Naive B cell (primary cell): ENCODE measurements at regions not wholly inside any gene's neighbourhood (a gene's known extent, or its start where the extent isn't known, plus 50 kb on each side); places are given as distances from the start of the nearest gene placed in this dataset.
"Not testable (repeated sequence)": the region's sequence is repeated elsewhere in the genome, so short reads cannot be mapped to it uniquely, and the experiment has no call there.

Source experiments
- ATAC-seq, 2 donors: fragments of 150-1000 bp; cut with Tn5 transposase; 2 replicates each; pipeline ENCODE4 v1.10.0; 2021; ENCODE audit warnings: low read depth in 2 of 2, mild to moderate bottlenecking in 2 of 2, moderate library complexity in 2 of 2
- DNase-seq: peaks from one replicate; pipeline ENCODE4 v3.0.0; 2022
- H3K27ac Mint-ChIP-seq, 6 donors: one replicate each; pipeline ENCODE4 v1.8.0; 2020 to 2022; ENCODE audit warnings: mild to moderate bottlenecking in 6 of 6, mixed read lengths in 6 of 6, moderate library complexity in 5 of 6, inconsistent platforms in 2 of 6
- H3K27me3 Mint-ChIP-seq, 3 donors: one replicate each; pipeline ENCODE4 v1.8.0; 2021 to 2022; ENCODE audit warnings: mixed read lengths in 3 of 3, mild to moderate bottlenecking in 1 of 3
- H3K36me3 Mint-ChIP-seq, 2 donors: one replicate each; pipeline ENCODE4 v1.8.0; 2020 to 2022; ENCODE audit warnings: mixed read lengths in 2 of 2, inconsistent platforms in 1 of 2, mild to moderate bottlenecking in 1 of 2
- H3K4me1 Mint-ChIP-seq, 3 donors: one replicate each; pipeline ENCODE4 v1.8.0; 2020 to 2022; ENCODE audit warnings: mixed read lengths in 3 of 3, inconsistent platforms in 1 of 3, mild to moderate bottlenecking in 1 of 3, moderate library complexity in 1 of 3
- H3K4me3 Mint-ChIP-seq, 8 donors: one replicate each; pipeline ENCODE4 v1.8.0; 2020 to 2022; ENCODE audit warnings: mild to moderate bottlenecking in 8 of 8, mixed read lengths in 8 of 8, moderate library complexity in 8 of 8, inconsistent platforms in 2 of 8
- H3K9me3 Mint-ChIP-seq, 7 donors: one replicate each; pipeline ENCODE4 v1.8.0; 2020 to 2022; ENCODE audit warnings: mixed read lengths in 7 of 7, mild to moderate bottlenecking in 5 of 7, inconsistent platforms in 2 of 7, moderate library complexity in 1 of 7

GRCh38 chr6:74574794-74575193, 631.1 kb downstream of the COL12A1 start:
- no peak overlapping the region for H3K27ac Mint-ChIP-seq
- H3K4me3 Mint-ChIP-seq: no peak overlapping the region
- no peaks in the 10 kb centered on the region for H3K4me1 Mint-ChIP-seq
- ATAC-seq: no peak
- DNase-seq: no peak
- H3K36me3 Mint-ChIP-seq: no peaks in the 10 kb centered on the region
- no peaks in the 10 kb centered on the region for H3K9me3 Mint-ChIP-seq
- no peaks in the 10 kb centered on the region for H3K27me3 Mint-ChIP-seq

- ATAC-seq (no peak), DNase-seq (no peak)
- Mint-ChIP-seq H3K27ac (no peak overlapping the region), H3K4me3 (no peak overlapping the region), H3K27me3 (no peaks in the 10 kb centered on the region), H3K9me3 (no peaks in the 10 kb centered on the region), H3K36me3 (no peaks in the 10 kb centered on the region), H3K4me1 (no peaks in the 10 kb centered on the region)
These were observed 632.2 kb downstream of the COL12A1 start for GRCh38 chr6:74573613-74574012.

- no peaks in the 10 kb centered on the region for H3K36me3 Mint-ChIP-seq
- no peaks in the 10 kb centered on the region for H3K4me1 Mint-ChIP-seq
- H3K4me3 Mint-ChIP-seq: no peak overlapping the region
- H3K9me3 Mint-ChIP-seq: no peaks in the 10 kb centered on the region
- no peak for ATAC-seq
- H3K27ac Mint-ChIP-seq: no peak overlapping the region
- no peak for DNase-seq
- H3K27me3 Mint-ChIP-seq: no peaks in the 10 kb centered on the region
These were observed 635.8 kb downstream of the COL12A1 start for GRCh38 chr6:74570044-74570443.

GRCh38 chr6:74568861-74569260, 637.0 kb downstream of the COL12A1 start:
- H3K9me3 Mint-ChIP-seq: no peaks in the 10 kb centered on the region
- no peaks in the 10 kb centered on the region for H3K36me3 Mint-ChIP-seq
- ATAC-seq: no peak
- no peaks in the 10 kb centered on the region for H3K27me3 Mint-ChIP-seq
- no peak overlapping the region for H3K27ac Mint-ChIP-seq
- DNase-seq: no peak
- no peak overlapping the region for H3K4me3 Mint-ChIP-seq
- H3K4me1 Mint-ChIP-seq: no peaks in the 10 kb centered on the region

GRCh38 chr6:74567923-74568290, 637.9 kb downstream of the COL12A1 start:
- H3K4me1 Mint-ChIP-seq, DNase-seq, H3K4me3 Mint-ChIP-seq, H3K27ac Mint-ChIP-seq, H3K27me3 Mint-ChIP-seq, H3K36me3 Mint-ChIP-seq, H3K9me3 Mint-ChIP-seq, ATAC-seq: not testable (repeated sequence)

- Mint-ChIP-seq H3K36me3 (no peaks in the 10 kb centered on the region), H3K9me3 (no peaks in the 10 kb centered on the region), H3K4me3 (no peak overlapping the region), H3K4me1 (no peaks in the 10 kb centered on the region), H3K27me3 (no peaks in the 10 kb centered on the region), H3K27ac (no peak overlapping the region)
- ATAC-seq: no peak
- DNase-seq: no peak
These were observed 638.5 kb downstream of the COL12A1 start for GRCh38 chr6:74567281-74567922.

GRCh38 chr6:74557236-74557635, 648.6 kb downstream of the COL12A1 start:
- Mint-ChIP-seq H3K9me3 (peaks cover 0 to 9% (median 0%) of the 10 kb centered on the region in 7 donors), H3K27ac (no peak overlapping the region), H3K27me3 (no peaks in the 10 kb centered on the region), H3K4me1 (no peaks in the 10 kb centered on the region), H3K4me3 (no peak overlapping the region), H3K36me3 (no peaks in the 10 kb centered on the region)
- ATAC-seq (no peak), DNase-seq (no peak)

- H3K36me3 Mint-ChIP-seq: no peaks in the 10 kb centered on the region
- H3K27me3 Mint-ChIP-seq: no peaks in the 10 kb centered on the region
- DNase-seq: no peak
- H3K27ac Mint-ChIP-seq: no peak overlapping the region
- H3K4me3 Mint-ChIP-seq: no peak overlapping the region
- ATAC-seq: no peak
- H3K9me3 Mint-ChIP-seq: peaks cover 0 to 4% (median 0%) of the 10 kb centered on the region in 7 donors
- H3K4me1 Mint-ChIP-seq: no peaks in the 10 kb centered on the region
These were observed 651.8 kb downstream of the COL12A1 start for GRCh38 chr6:74554041-74554440.

- Mint-ChIP-seq H3K27ac (no peak overlapping the region), H3K4me3 (no peak overlapping the region), H3K36me3 (no peaks in the 10 kb centered on the region), H3K27me3 (no peaks in the 10 kb centered on the region), H3K9me3 (peaks cover 0 to 8% (median 2%) of the 10 kb centered on the region in 7 donors), H3K4me1 (no peaks in the 10 kb centered on the region)
- no peak for DNase-seq
- ATAC-seq: no peak
These were observed 654.0 kb downstream of the COL12A1 start for GRCh38 chr6:74551896-74552295.

GRCh38 chr6:74550821-74551220, 655.0 kb downstream of the COL12A1 start:
- no peaks in the 10 kb centered on the region for H3K27me3 Mint-ChIP-seq
- H3K4me3 Mint-ChIP-seq: no peak overlapping the region
- DNase-seq: no peak
- no peak overlapping the region for H3K27ac Mint-ChIP-seq
- no peak for ATAC-seq
- peaks cover 0 to 7% (median 2%) of the 10 kb centered on the region in 7 donors for H3K9me3 Mint-ChIP-seq
- no peaks in the 10 kb centered on the region for H3K4me1 Mint-ChIP-seq
- H3K36me3 Mint-ChIP-seq: no peaks in the 10 kb centered on the region

GRCh38 chr6:74549746-74550145, 656.1 kb downstream of the COL12A1 start:
- Mint-ChIP-seq H3K27ac (no peak overlapping the region), H3K4me1 (no peaks in the 10 kb centered on the region), H3K27me3 (no peaks in the 10 kb centered on the region), H3K36me3 (no peaks in the 10 kb centered on the region), H3K9me3 (peaks cover 1 to 11% (median 4%) of the 10 kb centered on the region in 7 donors), H3K4me3 (no peak overlapping the region)
- no peak for ATAC-seq
- DNase-seq: no peak

GRCh38 chr6:74534465-74535211, 671.2 kb downstream of the COL12A1 start:
- no peak overlapping the region for H3K4me3 Mint-ChIP-seq
- H3K9me3 Mint-ChIP-seq: peaks cover 0 to 6% (median 0%) of the 10 kb centered on the region in 7 donors
- DNase-seq (no peak), ATAC-seq (no peak)
- no peak overlapping the region for H3K27ac Mint-ChIP-seq
- no peaks in the 10 kb centered on the region for H3K27me3 Mint-ChIP-seq
- no peaks in the 10 kb centered on the region for H3K36me3 Mint-ChIP-seq
- H3K4me1 Mint-ChIP-seq: no peaks in the 10 kb centered on the region

GRCh38 chr6:74519163-74519562, 686.7 kb downstream of the COL12A1 start:
- ATAC-seq (no peak), DNase-seq (no peak)
- H3K4me3 Mint-ChIP-seq: no peak overlapping the region
- no peaks in the 10 kb centered on the region for H3K4me1 Mint-ChIP-seq
- H3K9me3 Mint-ChIP-seq: peaks cover 2 to 16% (median 5%) of the 10 kb centered on the region in 7 donors
- H3K27ac Mint-ChIP-seq: no peak overlapping the region
- no peaks in the 10 kb centered on the region for H3K27me3 Mint-ChIP-seq
- H3K36me3 Mint-ChIP-seq: no peaks in the 10 kb centered on the region

- ATAC-seq: no peak
- no peaks in the 10 kb centered on the region for H3K4me1 Mint-ChIP-seq
- H3K27me3 Mint-ChIP-seq: no peaks in the 10 kb centered on the region
- no peaks in the 10 kb centered on the region for H3K36me3 Mint-ChIP-seq
- no peak overlapping the region for H3K27ac Mint-ChIP-seq
- peaks cover 2 to 20% (median 5%) of the 10 kb centered on the region in 7 donors for H3K9me3 Mint-ChIP-seq
- no peak overlapping the region for H3K4me3 Mint-ChIP-seq
- no peak for DNase-seq
These were observed 687.8 kb downstream of the COL12A1 start for GRCh38 chr6:74518035-74518434.
